HFFc6 (cell line): ENCODE measurements at regions not wholly inside any gene's neighbourhood (a gene's known extent, or its start where the extent isn't known, plus 50 kb on each side); places are given as distances from the start of the nearest gene placed in this dataset.

Experiments
- DNase-seq: peaks from one replicate; pipeline ENCODE4 v3.0.0-alpha.2; 2018
- H3K27ac Mint-ChIP-seq: 2 replicates; pipeline ENCODE4 v1.8.0; 2020; ENCODE audit warnings: mild to moderate bottlenecking, mixed read lengths
- H3K27me3 Mint-ChIP-seq: 2 replicates; pipeline ENCODE4 v1.8.0; 2021; ENCODE audit warnings: mild to moderate bottlenecking, moderate library complexity, mixed read lengths; ENCODE audit not compliant: insufficient read depth
- H3K36me3 Mint-ChIP-seq: 2 replicates; pipeline ENCODE4 v1.8.0; 2021; ENCODE audit warnings: low read depth, mixed read lengths
- H3K4me1 Mint-ChIP-seq: 2 replicates; pipeline ENCODE4 v1.8.0; 2020; ENCODE audit warnings: low read depth, mixed read lengths
- H3K4me3 Mint-ChIP-seq: 2 replicates; pipeline ENCODE4 v1.8.0; 2020; ENCODE audit warnings: mild to moderate bottlenecking, moderate library complexity, mixed read lengths
- H3K9me3 Mint-ChIP-seq: 2 replicates; pipeline ENCODE4 v1.8.0; 2020; ENCODE audit warnings: mild to moderate bottlenecking, mixed read lengths
- CTCF ChIP-seq: fragments of 200-600 bp; sonication (generic); IDR thresholded peaks from 2 replicates; pipeline ENCODE4 v1.5.0; 2021; ENCODE audit warnings: antibody characterized with exemption, mild to moderate bottlenecking

GRCh38 chr3:69462826-69463100, 76.9 kb upstream of the FRMD4B start:
- Mint-ChIP-seq H3K36me3 (no peaks in the 10 kb centered on the region), H3K9me3 (peaks cover 4% of the 10 kb centered on the region; the same call in 1 of the 2 replicates), H3K4me3 (no peak overlapping the region), H3K27ac (no peak overlapping the region), H3K27me3 (peaks cover 3% of the 10 kb centered on the region; the same call in 1 of the 2 replicates), H3K4me1 (no peaks in the 10 kb centered on the region)
- no peak for TF ChIP-seq CTCF
- DNase-seq, result no peak

- no peaks in the 10 kb centered on the region for H3K4me1 Mint-ChIP-seq
- H3K27me3 Mint-ChIP-seq, result peaks cover 4% of the 10 kb centered on the region; the same call in 1 of the 2 replicates
- H3K4me3 Mint-ChIP-seq, result no peak overlapping the region
- H3K27ac Mint-ChIP-seq, result no peak overlapping the region
- no peaks in the 10 kb centered on the region for H3K36me3 Mint-ChIP-seq
- no peak for DNase-seq
- no peak for TF ChIP-seq CTCF
- peaks cover 4% of the 10 kb centered on the region; the same call in 1 of the 2 replicates for H3K9me3 Mint-ChIP-seq
These were observed 76.3 kb upstream of the FRMD4B start for GRCh38 chr3:69462022-69462825.

DNA sequence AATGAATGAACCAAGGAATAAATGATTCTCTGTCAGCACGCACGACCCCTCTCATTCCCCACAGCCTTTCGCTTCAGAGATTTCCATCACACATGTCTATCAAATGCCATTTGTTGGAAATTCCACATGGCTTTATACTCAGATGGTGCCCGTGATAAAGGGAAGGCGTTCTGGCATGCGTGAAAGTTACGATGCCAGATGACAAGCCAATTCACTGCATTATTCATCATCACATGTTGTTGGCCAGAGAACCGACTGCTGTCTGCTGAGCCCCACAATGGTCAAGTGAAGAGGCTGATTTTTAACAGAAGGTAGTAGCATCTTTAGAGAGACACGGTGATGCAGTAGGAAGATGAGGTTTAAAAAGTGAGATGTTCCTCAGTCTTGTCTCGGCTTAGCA, 74.1 kb upstream of the FRMD4B start:
- DNase-seq, result no peak
- H3K4me3 Mint-ChIP-seq, result no peak overlapping the region
- no peak overlapping the region for H3K27ac Mint-ChIP-seq
- TF ChIP-seq CTCF, result no peak
- no peaks in the 10 kb centered on the region for H3K36me3 Mint-ChIP-seq
- peaks cover 7% of the 10 kb centered on the region; the same call in 1 of the 2 replicates for H3K27me3 Mint-ChIP-seq
- H3K9me3 Mint-ChIP-seq, result peaks cover 4% of the 10 kb centered on the region; the same call in 1 of the 2 replicates
- H3K4me1 Mint-ChIP-seq, result no peaks in the 10 kb centered on the region

DNA sequence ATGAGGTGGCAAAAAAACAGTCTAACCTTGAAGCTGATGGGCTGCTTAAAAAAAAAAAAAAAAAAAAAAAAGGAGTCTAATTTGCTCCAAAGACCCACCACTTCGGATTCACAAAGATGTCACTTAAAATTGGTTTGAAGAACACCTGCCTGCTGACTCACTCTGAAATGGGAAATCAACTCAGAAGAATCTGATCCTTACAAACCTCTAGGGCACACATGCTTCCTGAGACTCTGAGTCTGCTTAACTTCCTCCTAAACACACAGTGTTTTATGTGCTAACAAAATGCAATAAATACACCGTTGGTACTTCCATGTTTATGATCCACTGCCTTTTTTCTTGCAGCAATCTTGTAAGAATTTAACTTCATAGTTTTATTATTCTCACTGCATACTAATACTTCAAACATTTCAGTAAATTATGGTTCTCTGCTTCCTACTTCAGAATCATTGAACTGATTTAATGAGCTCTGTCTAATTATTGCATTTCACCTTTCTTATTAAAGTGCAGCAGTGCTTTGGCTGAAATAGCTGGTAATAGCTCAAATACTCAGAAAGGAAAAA, 73.0 kb upstream of the FRMD4B start:
- no peak for DNase-seq
- TF ChIP-seq CTCF, result no peak
- H3K27ac Mint-ChIP-seq, result no peak overlapping the region

DNA sequence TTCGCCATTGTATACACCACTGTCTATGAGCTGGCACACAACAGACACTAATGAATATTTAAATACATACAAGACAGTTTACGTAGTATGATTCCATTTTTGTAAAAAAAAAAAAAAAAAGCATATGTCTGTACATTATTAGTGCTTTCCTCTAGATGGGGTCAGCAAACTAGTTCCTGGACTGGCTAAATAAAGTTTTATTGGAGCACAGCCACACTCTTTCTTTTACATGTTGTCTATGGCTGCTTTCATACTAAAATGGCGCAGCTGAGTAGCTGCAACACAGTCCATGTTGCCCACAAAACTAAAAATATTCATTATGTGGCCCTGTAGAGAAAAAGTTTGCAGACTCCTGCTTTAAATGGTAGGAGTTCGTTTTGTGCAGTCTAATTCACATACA, 70.7 kb upstream of the FRMD4B start:
- Mint-ChIP-seq H3K27ac (no peak overlapping the region), H3K4me3 (no peak overlapping the region), H3K27me3 (peaks cover 11% of the 10 kb centered on the region; the same call in 1 of the 2 replicates), H3K9me3 (no peaks in the 10 kb centered on the region), H3K4me1 (no peaks in the 10 kb centered on the region), H3K36me3 (no peaks in the 10 kb centered on the region)
- no peak for DNase-seq
- no peak for TF ChIP-seq CTCF

More for the DNA sequence above, 73.0 kb upstream of the FRMD4B start:
- Mint-ChIP-seq H3K9me3 (no peaks in the 10 kb centered on the region), H3K27me3 (peaks cover 7% of the 10 kb centered on the region; the same call in 1 of the 2 replicates), H3K36me3 (no peaks in the 10 kb centered on the region), H3K4me1 (no peaks in the 10 kb centered on the region), H3K4me3 (no peak overlapping the region)
